Right lobe of liver (tissue), 4 donors: ENCODE measurements at regions not wholly inside any gene's neighbourhood (a gene's known extent, or its start where the extent isn't known, plus 50 kb on each side); places are given as distances from the start of the nearest gene placed in this dataset.

Experiments
- POLR2A ChIP-seq: fragments of 450-650 bp; IDR thresholded peaks from one replicate; pipeline ENCODE4 v1.6.1; 2017; ENCODE audit warnings: antibody characterized with exemption, mild to moderate bottlenecking
- TF ChIP-seq, protein P1 (sequence below), 4 donors: fragments of 200-600 bp in 3 of 4; fragments of 450-650 bp in 1 of 4; IDR thresholded peaks; one replicate each; pipeline versions ENCODE4 v1.5.1 to v1.8.0; 2016 to 2022; ENCODE audit warnings: antibody characterized with exemption in 4 of 4, mild to moderate bottlenecking in 2 of 4
- donor health status: DM: no; HTN: no; CAD: no.
- donor health status: DM: no; HTN: no; CAD: no.
- donor health status: DM: no; HTN: yes; CAD: no.

DNA sequence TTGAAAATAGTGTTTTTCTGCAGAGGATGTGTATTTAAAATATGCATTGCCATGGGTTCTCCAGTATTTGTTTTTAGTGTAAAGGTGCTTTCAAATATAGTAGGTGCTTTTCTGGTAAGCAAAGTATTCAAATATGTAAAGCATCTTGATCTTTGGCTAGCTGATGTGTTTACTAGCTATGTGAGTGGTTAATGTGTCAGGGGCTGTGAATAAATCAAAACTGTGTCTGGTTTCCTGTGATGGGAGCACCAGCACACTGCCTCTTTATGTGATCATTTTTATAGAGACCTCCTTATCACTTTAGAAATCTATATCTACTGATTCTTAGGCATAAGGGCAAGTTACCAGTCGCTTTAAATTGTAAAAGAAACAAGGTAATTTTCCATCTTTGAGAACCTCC lies 388.9 kb upstream of the MAN1A1 start:
- TF ChIP-seq, protein P1, sequence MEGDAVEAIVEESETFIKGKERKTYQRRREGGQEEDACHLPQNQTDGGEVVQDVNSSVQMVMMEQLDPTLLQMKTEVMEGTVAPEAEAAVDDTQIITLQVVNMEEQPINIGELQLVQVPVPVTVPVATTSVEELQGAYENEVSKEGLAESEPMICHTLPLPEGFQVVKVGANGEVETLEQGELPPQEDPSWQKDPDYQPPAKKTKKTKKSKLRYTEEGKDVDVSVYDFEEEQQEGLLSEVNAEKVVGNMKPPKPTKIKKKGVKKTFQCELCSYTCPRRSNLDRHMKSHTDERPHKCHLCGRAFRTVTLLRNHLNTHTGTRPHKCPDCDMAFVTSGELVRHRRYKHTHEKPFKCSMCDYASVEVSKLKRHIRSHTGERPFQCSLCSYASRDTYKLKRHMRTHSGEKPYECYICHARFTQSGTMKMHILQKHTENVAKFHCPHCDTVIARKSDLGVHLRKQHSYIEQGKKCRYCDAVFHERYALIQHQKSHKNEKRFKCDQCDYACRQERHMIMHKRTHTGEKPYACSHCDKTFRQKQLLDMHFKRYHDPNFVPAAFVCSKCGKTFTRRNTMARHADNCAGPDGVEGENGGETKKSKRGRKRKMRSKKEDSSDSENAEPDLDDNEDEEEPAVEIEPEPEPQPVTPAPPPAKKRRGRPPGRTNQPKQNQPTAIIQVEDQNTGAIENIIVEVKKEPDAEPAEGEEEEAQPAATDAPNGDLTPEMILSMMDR (IDR thresholded peaks at IDR 0.05) = no peak
- no peak for TF ChIP-seq POLR2A
